HepG2 (cell line): ENCODE measurements at regions not wholly inside any gene's neighbourhood (a gene's known extent, or its start where the extent isn't known, plus 50 kb on each side); places are given as distances from the start of the nearest gene placed in this dataset.
A peak's percentile ranks its signal among the peaks of the same experiment; 100 is the strongest.

Source experiments
- ADNP ChIP-seq: sonication (generic); formaldehyde crosslinking; IDR thresholded peaks from 2 replicates; pipeline ENCODE4 v1.4.0; 2020; ENCODE audit warnings: missing genetic modification reagents
- ARNT2 ChIP-seq: sonication (generic); formaldehyde crosslinking; IDR thresholded peaks from 2 replicates; pipeline ENCODE4 v1.8.0; 2022; ENCODE audit warnings: mild to moderate bottlenecking, low read depth, missing genetic modification reagents, moderate library complexity
- ATF1 ChIP-seq: IDR thresholded peaks from 2 replicates; pipeline ENCODE4 v1.6.1; 2016; ENCODE audit warnings: mild to moderate bottlenecking, control low read depth
- BRD4 ChIP-seq: sonication (generic); formaldehyde crosslinking; IDR thresholded peaks from 2 replicates; pipeline ENCODE4 v1.4.0; 2020; ENCODE audit warnings: missing genetic modification reagents
- CBX5 ChIP-seq: sonication (generic); formaldehyde crosslinking; IDR thresholded peaks from 2 replicates; pipeline ENCODE4 v1.4.0; 2020; ENCODE audit warnings: missing genetic modification reagents, borderline replicate concordance
- KMT2B ChIP-seq: IDR thresholded peaks from 2 replicates; pipeline ENCODE4 v1.6.1; 2016; ENCODE audit warnings: missing genetic modification reagents, missing compliant biosample characterization
- MBNL3 ChIP-seq: fragments of 250-450 bp; sonication (Bioruptor Pico); conservative IDR thresholded peaks from 2 replicates; pipeline ENCODE4 v1.8.0; 2022; ENCODE audit warnings: mild to moderate bottlenecking, inconsistent platforms
- MED13 ChIP-seq: sonication (generic); formaldehyde crosslinking; IDR thresholded peaks from 2 replicates; pipeline ENCODE4 v1.5.0; 2020; ENCODE audit warnings: missing genetic modification reagents
- NAIF1 ChIP-seq: sonication (generic); formaldehyde crosslinking; IDR thresholded peaks from 2 replicates; pipeline ENCODE4 v1.5.0; 2020; ENCODE audit warnings: mild to moderate bottlenecking, missing genetic modification reagents, borderline replicate concordance
- NFYB ChIP-seq: sonication (generic); formaldehyde crosslinking; IDR thresholded peaks from 2 replicates; pipeline ENCODE4 v1.4.0; 2020; ENCODE audit warnings: missing genetic modification reagents
- NONO ChIP-seq, 2 experiments: fragments of 450-650 bp in 1 of 2; sonication (generic) in 1 of 2; formaldehyde crosslinking in 1 of 2; IDR thresholded peaks in 1 of 2; conservative IDR thresholded peaks in 1 of 2; 2 replicates each; pipeline versions ENCODE4 v1.6.1 to v1.8.0; 2017 to 2022; ENCODE audit warnings: mild to moderate bottlenecking in 1 of 2, missing genetic modification reagents in 1 of 2, moderate library complexity in 1 of 2
- RBAK ChIP-seq: sonication (generic); formaldehyde crosslinking; IDR thresholded peaks from 2 replicates; pipeline ENCODE4 v1.5.1; 2020; ENCODE audit warnings: mild to moderate bottlenecking, missing genetic modification reagents
- SAFB2 ChIP-seq: sonication (generic); formaldehyde crosslinking; IDR thresholded peaks from 2 replicates; pipeline ENCODE4 v1.5.1; 2020; ENCODE audit warnings: missing genetic modification reagents, low read depth, mild to moderate bottlenecking, borderline replicate concordance
- SKI ChIP-seq: fragments of 450-650 bp; IDR thresholded peaks from one replicate; pipeline ENCODE4 v1.6.1; 2018; ENCODE audit warnings: mild to moderate bottlenecking; ENCODE audit not compliant: partially characterized antibody
- STAG1 ChIP-seq: sonication (generic); formaldehyde crosslinking; IDR thresholded peaks from 2 replicates; pipeline ENCODE4 v1.4.0; 2020; ENCODE audit warnings: missing genetic modification reagents
- TAF1 ChIP-seq: sonication (generic); formaldehyde crosslinking; IDR thresholded peaks from 2 replicates; pipeline ENCODE4 v1.4.0; 2020; ENCODE audit warnings: missing genetic modification reagents
- TCF7 ChIP-seq: sonication (generic); IDR thresholded peaks from 2 replicates; pipeline ENCODE4 v1.6.1; 2016; ENCODE audit warnings: antibody characterized with exemption, low read depth
- TGIF2 ChIP-seq: IDR thresholded peaks from 2 replicates; pipeline ENCODE4 v1.6.1; 2016; ENCODE audit warnings: control low read depth, missing compliant biosample characterization
- ZNF253 ChIP-seq: sonication (generic); formaldehyde crosslinking; IDR thresholded peaks from 2 replicates; pipeline ENCODE4 v1.8.0; 2022; ENCODE audit warnings: mild to moderate bottlenecking, missing genetic modification reagents, borderline replicate concordance
- ZNF282 ChIP-seq: fragments of 450-650 bp; IDR thresholded peaks from 2 replicates; pipeline ENCODE4 v1.6.1; 2018; ENCODE audit not compliant: partially characterized antibody
- ZNF607 ChIP-seq: sonication (generic); formaldehyde crosslinking; IDR thresholded peaks from 2 replicates; pipeline ENCODE4 v1.5.1; 2020; ENCODE audit warnings: missing genetic modification reagents, mild to moderate bottlenecking, borderline replicate concordance
- ZNF615 ChIP-seq: sonication (generic); formaldehyde crosslinking; IDR thresholded peaks from 2 replicates; pipeline ENCODE4 v1.5.0; 2020; ENCODE audit warnings: mild to moderate bottlenecking, missing genetic modification reagents, borderline replicate concordance
- TF ChIP-seq, protein P1 (sequence below): sonication (generic); formaldehyde crosslinking; IDR thresholded peaks from 2 replicates; pipeline ENCODE4 v1.4.0; 2020; ENCODE audit warnings: missing genetic modification reagents
- TF ChIP-seq, protein P2 (sequence below): IDR thresholded peaks from 2 replicates; pipeline ENCODE4 v1.6.1; 2012; ENCODE audit warnings: low read length, improper control_type of control experiment

DNA sequence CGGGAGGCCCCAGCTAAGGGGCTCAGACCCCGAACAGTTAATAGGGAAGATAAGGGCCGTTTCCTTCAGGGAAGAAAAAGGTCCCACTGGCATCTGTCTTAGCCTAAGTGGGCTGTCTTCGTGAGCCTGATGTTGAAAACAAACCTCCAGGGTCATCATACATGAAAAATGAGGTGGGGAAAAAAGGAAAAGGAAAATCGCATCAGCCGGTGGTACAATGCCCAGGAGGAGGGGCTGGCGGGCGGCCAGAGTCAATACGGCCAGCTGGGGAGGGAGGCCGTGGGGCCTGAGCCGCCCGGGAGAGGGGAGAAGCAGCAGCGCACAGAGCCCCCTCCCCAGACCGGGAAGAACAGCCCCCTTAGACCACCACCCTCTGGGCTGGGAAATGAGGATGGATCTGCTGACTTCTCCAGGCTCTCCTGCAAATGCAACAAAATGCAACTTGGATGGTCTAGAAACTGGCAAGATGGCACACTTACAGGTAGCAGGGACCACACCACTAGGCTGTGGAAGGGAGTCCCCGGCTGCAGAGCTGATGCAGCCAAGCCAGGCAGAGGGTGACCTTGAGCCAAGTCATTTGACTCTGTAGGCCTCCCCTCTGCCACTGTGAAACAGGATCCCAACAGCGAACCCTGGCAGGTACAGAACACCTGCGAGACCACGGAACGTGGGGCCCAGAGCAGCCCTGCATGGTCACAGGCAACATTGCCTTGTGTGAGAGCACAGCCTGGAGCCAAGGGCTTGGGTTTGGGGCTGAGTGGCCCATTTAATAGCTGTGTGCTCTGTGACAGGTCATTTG is 448.5 kb downstream of the SOX9 start (continued):
- TF ChIP-seq, protein P1, sequence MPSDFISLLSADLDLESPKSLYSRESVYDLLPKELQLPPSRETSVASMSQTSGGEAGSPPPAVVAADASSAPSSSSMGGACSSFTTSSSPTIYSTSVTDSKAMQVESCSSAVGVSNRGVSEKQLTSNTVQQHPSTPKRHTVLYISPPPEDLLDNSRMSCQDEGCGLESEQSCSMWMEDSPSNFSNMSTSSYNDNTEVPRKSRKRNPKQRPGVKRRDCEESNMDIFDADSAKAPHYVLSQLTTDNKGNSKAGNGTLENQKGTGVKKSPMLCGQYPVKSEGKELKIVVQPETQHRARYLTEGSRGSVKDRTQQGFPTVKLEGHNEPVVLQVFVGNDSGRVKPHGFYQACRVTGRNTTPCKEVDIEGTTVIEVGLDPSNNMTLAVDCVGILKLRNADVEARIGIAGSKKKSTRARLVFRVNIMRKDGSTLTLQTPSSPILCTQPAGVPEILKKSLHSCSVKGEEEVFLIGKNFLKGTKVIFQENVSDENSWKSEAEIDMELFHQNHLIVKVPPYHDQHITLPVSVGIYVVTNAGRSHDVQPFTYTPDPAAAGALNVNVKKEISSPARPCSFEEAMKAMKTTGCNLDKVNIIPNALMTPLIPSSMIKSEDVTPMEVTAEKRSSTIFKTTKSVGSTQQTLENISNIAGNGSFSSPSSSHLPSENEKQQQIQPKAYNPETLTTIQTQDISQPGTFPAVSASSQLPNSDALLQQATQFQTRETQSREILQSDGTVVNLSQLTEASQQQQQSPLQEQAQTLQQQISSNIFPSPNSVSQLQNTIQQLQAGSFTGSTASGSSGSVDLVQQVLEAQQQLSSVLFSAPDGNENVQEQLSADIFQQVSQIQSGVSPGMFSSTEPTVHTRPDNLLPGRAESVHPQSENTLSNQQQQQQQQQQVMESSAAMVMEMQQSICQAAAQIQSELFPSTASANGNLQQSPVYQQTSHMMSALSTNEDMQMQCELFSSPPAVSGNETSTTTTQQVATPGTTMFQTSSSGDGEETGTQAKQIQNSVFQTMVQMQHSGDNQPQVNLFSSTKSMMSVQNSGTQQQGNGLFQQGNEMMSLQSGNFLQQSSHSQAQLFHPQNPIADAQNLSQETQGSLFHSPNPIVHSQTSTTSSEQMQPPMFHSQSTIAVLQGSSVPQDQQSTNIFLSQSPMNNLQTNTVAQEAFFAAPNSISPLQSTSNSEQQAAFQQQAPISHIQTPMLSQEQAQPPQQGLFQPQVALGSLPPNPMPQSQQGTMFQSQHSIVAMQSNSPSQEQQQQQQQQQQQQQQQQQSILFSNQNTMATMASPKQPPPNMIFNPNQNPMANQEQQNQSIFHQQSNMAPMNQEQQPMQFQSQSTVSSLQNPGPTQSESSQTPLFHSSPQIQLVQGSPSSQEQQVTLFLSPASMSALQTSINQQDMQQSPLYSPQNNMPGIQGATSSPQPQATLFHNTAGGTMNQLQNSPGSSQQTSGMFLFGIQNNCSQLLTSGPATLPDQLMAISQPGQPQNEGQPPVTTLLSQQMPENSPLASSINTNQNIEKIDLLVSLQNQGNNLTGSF (CRISPR knock-in tag): no peak
- TF ChIP-seq NONO (IDR thresholded peaks at IDR 0.05): no peak
- TF ChIP-seq NONO (CRISPR knock-in tag; conservative IDR thresholded peaks at IDR 0.05): no peak
- no peak for TF ChIP-seq SKI
- no peak for TF ChIP-seq ZNF607 (CRISPR knock-in tag)
- TF ChIP-seq STAG1 (CRISPR knock-in tag): peak; percentile 35; the same call in 1 of the 2 replicates
- TF ChIP-seq ADNP (CRISPR knock-in tag): no peak
- TF ChIP-seq RBAK: no peak
- no peak for TF ChIP-seq ZNF282
- no peak for TF ChIP-seq TGIF2
- TF ChIP-seq ZNF253 (CRISPR knock-in tag): no peak
- TF ChIP-seq ZNF615: no peak
- no peak for TF ChIP-seq NAIF1
- no peak for TF ChIP-seq TCF7
- TF ChIP-seq MBNL3 (CRISPR knock-in tag): no peak
- 0 out of 2 replicates have a peak, but pooled peaks have one; percentile 25 for TF ChIP-seq KMT2B (CRISPR knock-in tag)
- TF ChIP-seq, protein P2, sequence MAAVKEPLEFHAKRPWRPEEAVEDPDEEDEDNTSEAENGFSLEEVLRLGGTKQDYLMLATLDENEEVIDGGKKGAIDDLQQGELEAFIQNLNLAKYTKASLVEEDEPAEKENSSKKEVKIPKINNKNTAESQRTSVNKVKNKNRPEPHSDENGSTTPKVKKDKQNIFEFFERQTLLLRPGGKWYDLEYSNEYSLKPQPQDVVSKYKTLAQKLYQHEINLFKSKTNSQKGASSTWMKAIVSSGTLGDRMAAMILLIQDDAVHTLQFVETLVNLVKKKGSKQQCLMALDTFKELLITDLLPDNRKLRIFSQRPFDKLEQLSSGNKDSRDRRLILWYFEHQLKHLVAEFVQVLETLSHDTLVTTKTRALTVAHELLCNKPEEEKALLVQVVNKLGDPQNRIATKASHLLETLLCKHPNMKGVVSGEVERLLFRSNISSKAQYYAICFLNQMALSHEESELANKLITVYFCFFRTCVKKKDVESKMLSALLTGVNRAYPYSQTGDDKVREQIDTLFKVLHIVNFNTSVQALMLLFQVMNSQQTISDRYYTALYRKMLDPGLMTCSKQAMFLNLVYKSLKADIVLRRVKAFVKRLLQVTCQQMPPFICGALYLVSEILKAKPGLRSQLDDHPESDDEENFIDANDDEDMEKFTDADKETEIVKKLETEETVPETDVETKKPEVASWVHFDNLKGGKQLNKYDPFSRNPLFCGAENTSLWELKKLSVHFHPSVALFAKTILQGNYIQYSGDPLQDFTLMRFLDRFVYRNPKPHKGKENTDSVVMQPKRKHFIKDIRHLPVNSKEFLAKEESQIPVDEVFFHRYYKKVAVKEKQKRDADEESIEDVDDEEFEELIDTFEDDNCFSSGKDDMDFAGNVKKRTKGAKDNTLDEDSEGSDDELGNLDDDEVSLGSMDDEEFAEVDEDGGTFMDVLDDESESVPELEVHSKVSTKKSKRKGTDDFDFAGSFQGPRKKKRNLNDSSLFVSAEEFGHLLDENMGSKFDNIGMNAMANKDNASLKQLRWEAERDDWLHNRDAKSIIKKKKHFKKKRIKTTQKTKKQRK: no peak
- no peak for TF ChIP-seq CBX5
- TF ChIP-seq NFYB (CRISPR knock-in tag): no peak
- no peak for TF ChIP-seq SAFB2 (CRISPR knock-in tag)
- TF ChIP-seq ARNT2 (CRISPR knock-in tag): no peak
- TF ChIP-seq ATF1 (CRISPR knock-in tag): no peak
- TF ChIP-seq TAF1 (CRISPR knock-in tag): no peak
- TF ChIP-seq MED13 (CRISPR knock-in tag): no peak
- no peak for TF ChIP-seq BRD4
